Breast epithelium (tissue), 4 donors: ENCODE measurements at regions not wholly inside any gene's neighbourhood (a gene's known extent, or its start where the extent isn't known, plus 50 kb on each side); places are given as distances from the start of the nearest gene placed in this dataset.

Source experiments
- DNase-seq, 2 donors: peaks; one replicate each; pipeline ENCODE4 v3.0.0-alpha.2; 2019; ENCODE audit warnings: low spot score in 2 of 2
- H3K27ac ChIP-seq, 2 donors: fragments of 200-600 bp; sonication (generic) in 1 of 2; one replicate each; pipeline ENCODE4 v1.5.1; 2016 to 2019; ENCODE audit warnings: mild to moderate bottlenecking in 1 of 2
- H3K27me3 ChIP-seq, 2 donors: fragments of 200-600 bp; sonication (generic) in 1 of 2; one replicate each; pipeline versions ENCODE4 v1.5.1 to v1.6.0; 2017 to 2019; ENCODE audit warnings: control low read depth in 1 of 2, mild to moderate bottlenecking in 1 of 2
- H3K36me3 ChIP-seq: fragments of 200-600 bp; one replicate; pipeline ENCODE4 v1.5.1; 2019
- H3K4me1 ChIP-seq, 2 donors: fragments of 200-600 bp; sonication (generic); one replicate each; pipeline ENCODE4 v1.5.1; 2016 to 2019; ENCODE audit warnings: control low read depth in 1 of 2
- H3K4me3 ChIP-seq, 3 donors: fragments of 200-600 bp; sonication (generic); 1 replicate in 2 of 3; 2 replicates in 1 of 3; pipeline ENCODE4 v1.5.1; 2016 to 2019; ENCODE audit warnings: mild to moderate bottlenecking in 3 of 3, moderate library complexity in 2 of 3
- H3K9me3 ChIP-seq, 2 donors: fragments of 200-600 bp; sonication (generic) in 1 of 2; one replicate each; pipeline ENCODE4 v1.5.1; 2016 to 2019; ENCODE audit warnings: control low read depth in 1 of 2
- CTCF ChIP-seq, 3 donors: fragments of 450-650 bp; IDR thresholded peaks; one replicate each; pipeline ENCODE4 v1.5.1; 2016 to 2017; ENCODE audit warnings: antibody characterized with exemption in 3 of 3, mild to moderate bottlenecking in 3 of 3, moderate library complexity in 3 of 3
- POLR2A ChIP-seq: fragments of 450-650 bp; IDR thresholded peaks from one replicate; pipeline ENCODE4 v1.6.1; 2016; ENCODE audit warnings: antibody characterized with exemption, mild to moderate bottlenecking, moderate library complexity
- POLR2AphosphoS5 ChIP-seq, 3 donors: sonication (generic); formaldehyde crosslinking; IDR thresholded peaks; one replicate each; pipeline ENCODE4 v1.6.1; 2017; ENCODE audit warnings: antibody characterized with exemption in 3 of 3
- intact Hi-C: fragments of 100-400 bp; cut with DNase I; formaldehyde crosslinking; loops from one replicate; pipeline ENCODE4 v1.15.1; 2023; ENCODE audit warnings: low total_unique reads

GRCh38 chr2:85939131-85939530 lies 50.3 kb upstream of the ST3GAL5 start:
- TF ChIP-seq POLR2A (no peak), POLR2AphosphoS5 (IDR thresholded peaks at IDR 0.05) (no peak), CTCF (IDR thresholded peaks at IDR 0.05) (no peak)

More at GRCh38 chr2:85939131-85939530, 50.3 kb upstream of the ST3GAL5 start:
- Histone ChIP-seq H3K36me3 (no peaks in the 10 kb centered on the region), H3K9me3 (peaks cover 12 to 14% of the 10 kb centered on the region in 2 donors), H3K4me3 (no peak overlapping the region), H3K27me3 (no peaks in the 10 kb centered on the region), H3K4me1 (no peaks in the 10 kb centered on the region), H3K27ac (no peak overlapping the region)
- no peak for DNase-seq
- intact Hi-C loops: no loop called here
